ENCODE measurements at regions not wholly inside any gene's neighbourhood (a gene's known extent, or its start where the extent isn't known, plus 50 kb on each side); places are given as distances from the start of the nearest gene placed in this dataset.

DNA sequence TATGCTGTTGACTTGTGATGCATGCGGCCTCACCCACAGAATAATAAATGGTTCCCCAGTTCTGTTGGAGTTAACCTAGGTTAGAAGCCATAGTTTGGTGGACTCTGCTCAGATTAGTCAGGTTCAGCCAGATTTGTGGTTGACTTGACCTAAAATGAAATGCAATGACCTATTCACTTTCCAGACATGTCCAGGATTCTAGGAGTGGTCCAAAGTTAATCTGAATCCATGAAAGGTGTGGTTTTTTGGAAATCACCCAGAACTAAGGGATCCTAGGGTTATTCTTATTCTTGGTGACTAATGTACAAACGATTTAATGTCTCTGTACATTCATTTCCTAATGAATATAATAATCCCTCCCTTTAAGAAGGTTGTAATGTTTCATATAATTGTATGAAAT, 88.9 kb upstream of the RBBP8 start:
- no peak for DNase-seq (ENCODE audit: low spot score)
- TF ChIP-seq, protein P1, sequence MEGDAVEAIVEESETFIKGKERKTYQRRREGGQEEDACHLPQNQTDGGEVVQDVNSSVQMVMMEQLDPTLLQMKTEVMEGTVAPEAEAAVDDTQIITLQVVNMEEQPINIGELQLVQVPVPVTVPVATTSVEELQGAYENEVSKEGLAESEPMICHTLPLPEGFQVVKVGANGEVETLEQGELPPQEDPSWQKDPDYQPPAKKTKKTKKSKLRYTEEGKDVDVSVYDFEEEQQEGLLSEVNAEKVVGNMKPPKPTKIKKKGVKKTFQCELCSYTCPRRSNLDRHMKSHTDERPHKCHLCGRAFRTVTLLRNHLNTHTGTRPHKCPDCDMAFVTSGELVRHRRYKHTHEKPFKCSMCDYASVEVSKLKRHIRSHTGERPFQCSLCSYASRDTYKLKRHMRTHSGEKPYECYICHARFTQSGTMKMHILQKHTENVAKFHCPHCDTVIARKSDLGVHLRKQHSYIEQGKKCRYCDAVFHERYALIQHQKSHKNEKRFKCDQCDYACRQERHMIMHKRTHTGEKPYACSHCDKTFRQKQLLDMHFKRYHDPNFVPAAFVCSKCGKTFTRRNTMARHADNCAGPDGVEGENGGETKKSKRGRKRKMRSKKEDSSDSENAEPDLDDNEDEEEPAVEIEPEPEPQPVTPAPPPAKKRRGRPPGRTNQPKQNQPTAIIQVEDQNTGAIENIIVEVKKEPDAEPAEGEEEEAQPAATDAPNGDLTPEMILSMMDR (conservative IDR thresholded peaks at IDR 0.05; ENCODE audit: low read depth, low read length): no peak
- TF ChIP-seq EZH2 (IDR thresholded peaks at IDR 0.05; ENCODE audit: borderline replicate concordance, low read depth, low read length, poor library complexity, severe bottlenecking): no peak
- Histone ChIP-seq H3K4me3 (ENCODE audit: low read depth, low read length, poor library complexity, severe bottlenecking) (no peak overlapping the region), H3K4me1 (ENCODE audit: insufficient read depth, low read length, poor library complexity, severe bottlenecking) (peaks cover 17% of the 10 kb centered on the region), H3K9me3 (ENCODE audit: low read depth, low read length, poor library complexity, severe bottlenecking) (no peaks in the 10 kb centered on the region), H3K27ac (ENCODE audit: low read depth, low read length, poor library complexity, severe bottlenecking) (no peak overlapping the region), H3K36me3 (ENCODE audit: insufficient read depth, low read length, poor library complexity, severe bottlenecking) (no peaks in the 10 kb centered on the region), H3K27me3 (replicated peaks; ENCODE audit: insufficient read depth, low read depth, low read length, poor library complexity) (no peaks in the 10 kb centered on the region)
- CTCF ChIA-PET: no interaction called here
- intact Hi-C loops (cut with micrococcal nuclease; ENCODE audit: unreplicated experiment): no loop called here
- BruUV-seq (replicated peaks): no TSS peak
- POLR2A ChIA-PET (ENCODE audit: low non-redundant PET): no interaction called here

DNA sequence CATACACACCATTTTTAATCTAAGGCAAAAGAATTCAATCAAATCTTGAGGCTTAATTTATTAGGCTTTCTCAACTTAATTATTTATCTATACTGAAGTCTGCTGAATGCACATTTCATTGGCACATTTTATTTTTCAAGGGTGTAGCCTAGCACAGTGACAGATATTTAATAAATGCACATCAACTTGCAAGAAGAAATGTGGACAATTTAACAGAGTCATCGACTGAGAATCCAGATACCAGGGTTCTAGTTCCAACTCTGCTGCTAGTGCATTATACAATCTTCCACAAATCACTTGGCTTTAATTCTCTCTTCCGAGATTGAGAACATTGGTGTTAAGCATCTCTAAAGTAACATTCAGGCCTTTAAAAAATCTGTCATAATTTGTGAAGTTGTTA, 88.5 kb upstream of the RBBP8 start:
- Histone ChIP-seq H3K27me3 (replicated peaks; ENCODE audit: insufficient read depth, low read depth, low read length, poor library complexity) (no peaks in the 10 kb centered on the region), H3K4me1 (ENCODE audit: insufficient read depth, low read length, poor library complexity, severe bottlenecking) (peaks cover 17% of the 10 kb centered on the region), H3K9me3 (ENCODE audit: low read depth, low read length, poor library complexity, severe bottlenecking) (no peaks in the 10 kb centered on the region), H3K36me3 (ENCODE audit: insufficient read depth, low read length, poor library complexity, severe bottlenecking) (no peaks in the 10 kb centered on the region), H3K4me3 (ENCODE audit: low read depth, low read length, poor library complexity, severe bottlenecking) (no peak overlapping the region), H3K27ac (ENCODE audit: low read depth, low read length, poor library complexity, severe bottlenecking) (no peak overlapping the region)
- no peak for TF ChIP-seq EZH2 (IDR thresholded peaks at IDR 0.05; ENCODE audit: borderline replicate concordance, low read depth, low read length, poor library complexity, severe bottlenecking)
- TF ChIP-seq, protein P1 (conservative IDR thresholded peaks at IDR 0.05; ENCODE audit: low read depth, low read length): no peak
- BruUV-seq (replicated peaks): no TSS peak
- POLR2A ChIA-PET (ENCODE audit: low non-redundant PET): no interaction called here
- CTCF ChIA-PET: no interaction called here
- intact Hi-C loops (cut with micrococcal nuclease; ENCODE audit: unreplicated experiment): no loop called here
- no peak for DNase-seq (ENCODE audit: low spot score)

DNA sequence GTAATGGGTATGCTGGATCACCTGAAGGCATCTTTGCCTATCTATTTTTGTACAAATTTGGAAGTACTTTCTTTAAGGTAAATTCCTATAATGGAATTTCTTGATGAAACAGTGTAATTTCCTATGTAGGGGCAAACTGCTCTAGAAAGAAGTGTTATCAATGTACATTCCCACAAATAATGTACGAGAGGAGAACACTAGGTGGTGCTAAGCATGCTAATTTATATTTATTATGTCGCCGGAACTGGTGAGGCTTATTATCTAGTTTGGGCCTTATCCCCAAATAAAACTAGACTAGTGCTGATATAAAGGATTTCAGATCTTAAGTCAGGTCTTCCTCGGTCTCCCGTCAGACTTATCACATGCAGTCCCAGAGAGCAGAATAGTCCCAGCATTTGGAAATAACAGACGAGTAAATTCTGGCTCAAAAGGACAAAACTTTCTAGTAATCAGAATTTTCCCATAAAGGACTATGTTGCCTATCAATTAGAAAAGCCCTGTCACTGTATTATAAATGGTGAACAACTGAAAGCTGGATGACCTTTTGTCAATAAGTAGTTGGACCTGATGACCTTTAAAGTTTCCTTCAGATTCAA, 86.9 kb upstream of the RBBP8 start:
- CTCF ChIA-PET: interaction anchor here (1.1 kb wide), 1 partner anchor 137 kb away, joined by 3 read pairs; no protein-coding TSS in a partner anchor
- TF ChIP-seq, protein P1 (conservative IDR thresholded peaks at IDR 0.05; ENCODE audit: low read depth, low read length): peak; percentile 76
- TF ChIP-seq EZH2 (IDR thresholded peaks at IDR 0.05; ENCODE audit: borderline replicate concordance, low read depth, low read length, poor library complexity, severe bottlenecking): no peak
- H3K4me1 ChIP-seq (ENCODE audit: insufficient read depth, low read length, poor library complexity, severe bottlenecking): peaks cover 17% of the 10 kb centered on the region
- BruUV-seq (replicated peaks): no TSS peak
- H3K9me3 ChIP-seq (ENCODE audit: low read depth, low read length, poor library complexity, severe bottlenecking): no peaks in the 10 kb centered on the region
- peak; percentile 77 for DNase-seq (ENCODE audit: low spot score)
- intact Hi-C loops (cut with micrococcal nuclease; ENCODE audit: unreplicated experiment): no loop called here
- POLR2A ChIA-PET (ENCODE audit: low non-redundant PET): no interaction called here
- no peak overlapping the region for H3K4me3 ChIP-seq (ENCODE audit: low read depth, low read length, poor library complexity, severe bottlenecking)
- H3K27me3 ChIP-seq (replicated peaks; ENCODE audit: insufficient read depth, low read depth, low read length, poor library complexity): no peaks in the 10 kb centered on the region
- no peaks in the 10 kb centered on the region for H3K36me3 ChIP-seq (ENCODE audit: insufficient read depth, low read length, poor library complexity, severe bottlenecking)
- H3K27ac ChIP-seq (ENCODE audit: low read depth, low read length, poor library complexity, severe bottlenecking): no peak overlapping the region
